22Rv1 (cell line): ENCODE measurements at regions not wholly inside any gene's neighbourhood (a gene's known extent, or its start where the extent isn't known, plus 50 kb on each side); places are given as distances from the start of the nearest gene placed in this dataset.

Source experiments
- CTCF ChIP-seq: fragments of 450-650 bp; IDR thresholded peaks from 2 replicates; pipeline ENCODE4 v1.5.1; 2017; ENCODE audit warnings: mild to moderate bottlenecking
- ZFX ChIP-seq: fragments of 450-650 bp; IDR thresholded peaks from 2 replicates; pipeline ENCODE4 v1.6.1; 2017; ENCODE audit warnings: antibody characterized with exemption, borderline replicate concordance

GRCh38 chr7:26439521-26440232, 148.0 kb downstream of the SNX10 start:
- TF ChIP-seq CTCF (no peak), ZFX (no peak)
